ENCODE measurements at regions not wholly inside any gene's neighbourhood (a gene's known extent, or its start where the extent isn't known, plus 50 kb on each side); places are given as distances from the start of the nearest gene placed in this dataset.

DNA sequence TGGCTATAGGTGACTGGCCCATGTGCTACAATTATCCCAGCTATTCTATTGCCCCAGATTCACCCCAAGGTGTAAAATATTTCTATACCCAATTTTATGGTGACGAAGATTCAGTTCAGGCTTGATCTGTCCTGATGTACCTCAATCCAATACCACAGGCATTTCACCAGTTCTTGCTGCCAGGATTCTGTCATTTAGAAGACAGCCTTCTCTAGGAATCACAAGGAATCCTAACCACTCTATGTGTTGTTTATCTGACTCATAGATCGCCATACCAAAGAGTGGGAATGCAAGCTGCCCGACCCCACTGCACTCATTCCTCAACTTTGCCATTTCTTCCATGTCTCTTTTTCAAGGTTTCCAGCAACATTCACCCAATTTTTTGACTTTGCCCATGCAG is 355.0 kb upstream of the EMCN start:
- TF ChIP-seq, protein P1, sequence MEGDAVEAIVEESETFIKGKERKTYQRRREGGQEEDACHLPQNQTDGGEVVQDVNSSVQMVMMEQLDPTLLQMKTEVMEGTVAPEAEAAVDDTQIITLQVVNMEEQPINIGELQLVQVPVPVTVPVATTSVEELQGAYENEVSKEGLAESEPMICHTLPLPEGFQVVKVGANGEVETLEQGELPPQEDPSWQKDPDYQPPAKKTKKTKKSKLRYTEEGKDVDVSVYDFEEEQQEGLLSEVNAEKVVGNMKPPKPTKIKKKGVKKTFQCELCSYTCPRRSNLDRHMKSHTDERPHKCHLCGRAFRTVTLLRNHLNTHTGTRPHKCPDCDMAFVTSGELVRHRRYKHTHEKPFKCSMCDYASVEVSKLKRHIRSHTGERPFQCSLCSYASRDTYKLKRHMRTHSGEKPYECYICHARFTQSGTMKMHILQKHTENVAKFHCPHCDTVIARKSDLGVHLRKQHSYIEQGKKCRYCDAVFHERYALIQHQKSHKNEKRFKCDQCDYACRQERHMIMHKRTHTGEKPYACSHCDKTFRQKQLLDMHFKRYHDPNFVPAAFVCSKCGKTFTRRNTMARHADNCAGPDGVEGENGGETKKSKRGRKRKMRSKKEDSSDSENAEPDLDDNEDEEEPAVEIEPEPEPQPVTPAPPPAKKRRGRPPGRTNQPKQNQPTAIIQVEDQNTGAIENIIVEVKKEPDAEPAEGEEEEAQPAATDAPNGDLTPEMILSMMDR (IDR thresholded peaks at IDR 0.05; ENCODE audit: low read depth, low read length), result no peak
- no peak for TF ChIP-seq POLR2A (IDR thresholded peaks at IDR 0.05; ENCODE audit: extremely low read depth, insufficient read length)
